Bronchial epithelial cell (primary cell): ENCODE measurements at regions not wholly inside any gene's neighbourhood (a gene's known extent, or its start where the extent isn't known, plus 50 kb on each side); places are given as distances from the start of the nearest gene placed in this dataset.

Experiments
- DNase-seq: peaks from one replicate; pipeline ENCODE4 v3.0.0-alpha.2; 2010; ENCODE audit warnings: low read depth
- FAIRE-seq: peaks from 2 replicates; lab custom pipeline; 2011; peaks lifted over from hg19 to GRCh38; lab: Jason Lieb, UNC
- H3K27me3 ChIP-seq: 2 replicates; pipeline ENCODE4 v1.5.1; 2011; ENCODE audit warnings: low read length; ENCODE audit not compliant: control insufficient read depth, insufficient read depth
- H3K36me3 ChIP-seq: 2 replicates; pipeline ENCODE4 v1.5.1; 2011; ENCODE audit warnings: low read length; ENCODE audit not compliant: control insufficient read depth, insufficient read depth
- H3K4me3 ChIP-seq: 2 replicates; pipeline ENCODE4 v1.5.1; 2011; ENCODE audit warnings: mild to moderate bottlenecking, low read depth, low read length, control low read depth
- CTCF ChIP-seq: IDR thresholded peaks from 2 replicates; pipeline ENCODE4 v1.5.1; 2011; ENCODE audit warnings: mild to moderate bottlenecking, moderate library complexity, low read length, control low read depth, inconsistent platforms; ENCODE audit not compliant: insufficient read depth, severe bottlenecking

- Histone ChIP-seq H3K4me3 (no peak overlapping the region), H3K27me3 (no peaks in the 10 kb centered on the region), H3K36me3 (no peaks in the 10 kb centered on the region)
- FAIRE-seq (no peak), DNase-seq (no peak)
- TF ChIP-seq CTCF: no peak
Measured at GRCh38 chr14:104321802-104322130, 183.4 kb downstream of the KIF26A start.

GRCh38 chr14:104322531-104323366 lies 184.4 kb downstream of the KIF26A start:
- no peak overlapping the region for H3K4me3 ChIP-seq
- TF ChIP-seq CTCF: no peak
- no peaks in the 10 kb centered on the region for H3K36me3 ChIP-seq
- no peak for FAIRE-seq
- no peaks in the 10 kb centered on the region for H3K27me3 ChIP-seq
- DNase-seq: no peak

DNA sequence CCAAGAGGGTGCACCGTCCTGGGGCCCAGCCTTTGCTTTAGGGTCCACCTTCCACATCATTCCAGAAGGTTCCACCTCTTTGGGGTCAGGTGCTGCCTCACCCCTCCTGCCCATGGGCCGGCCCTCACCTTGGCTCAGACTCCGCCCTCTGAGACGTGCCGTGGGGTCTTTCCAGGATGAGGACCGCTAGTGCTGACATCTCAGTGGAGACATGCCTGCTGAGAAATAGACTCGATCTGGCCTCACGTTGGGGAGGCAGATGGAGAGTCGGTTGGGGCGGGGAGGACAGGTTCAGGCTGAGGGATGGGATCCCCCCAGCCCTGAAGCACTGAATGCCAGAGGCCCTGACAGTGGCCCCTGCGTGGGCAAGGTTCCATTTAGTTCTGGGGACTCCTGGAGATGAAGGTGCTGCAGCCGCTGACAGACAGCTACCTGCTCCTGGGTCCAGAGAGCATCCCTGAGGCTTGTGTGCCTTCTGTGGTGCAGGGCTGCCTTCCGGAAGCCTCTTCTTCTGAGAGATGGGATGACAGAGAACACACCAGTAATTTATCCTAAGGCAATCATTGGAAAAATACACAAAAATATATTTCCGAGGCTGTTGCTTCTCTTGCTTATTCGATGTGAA lies 185.3 kb downstream of the KIF26A start:
- Histone ChIP-seq H3K36me3 (no peaks in the 10 kb centered on the region), H3K4me3 (no peak overlapping the region), H3K27me3 (no peaks in the 10 kb centered on the region)
- TF ChIP-seq CTCF: no peak
- DNase-seq (no peak), FAIRE-seq (no peak)

DNA sequence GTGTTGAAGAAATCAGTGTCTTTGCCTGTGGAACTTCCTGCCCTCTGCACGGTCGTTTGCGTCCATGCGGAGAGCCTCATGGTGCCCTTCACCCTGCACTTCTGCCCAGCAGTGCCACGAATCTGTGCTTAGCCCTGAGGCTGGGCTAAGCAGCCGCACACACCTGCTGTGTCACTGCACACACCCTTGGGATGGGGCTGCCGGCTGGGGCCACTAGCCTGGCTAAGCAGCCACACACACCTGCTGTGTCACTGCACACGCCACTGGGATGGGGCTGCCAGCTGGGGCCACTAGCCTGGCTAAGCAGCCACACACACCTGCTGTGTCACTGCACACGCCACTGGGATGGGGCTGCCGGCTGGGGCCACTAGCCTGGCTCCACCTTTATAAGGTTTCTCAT lies 188.5 kb downstream of the KIF26A start:
- H3K36me3 ChIP-seq: no peaks in the 10 kb centered on the region
- H3K4me3 ChIP-seq: no peak overlapping the region
- DNase-seq (no peak), FAIRE-seq (no peak)
- no peaks in the 10 kb centered on the region for H3K27me3 ChIP-seq
- TF ChIP-seq CTCF: no peak

- FAIRE-seq (no peak), DNase-seq (no peak)
- Histone ChIP-seq H3K27me3 (no peaks in the 10 kb centered on the region), H3K4me3 (no peak overlapping the region), H3K36me3 (no peaks in the 10 kb centered on the region)
- no peak for TF ChIP-seq CTCF
Measured at GRCh38 chr14:104328607-104329006, 190.2 kb downstream of the KIF26A start.
